RWPE1 (cell line): ENCODE measurements at regions not wholly inside any gene's neighbourhood (a gene's known extent, or its start where the extent isn't known, plus 50 kb on each side); places are given as distances from the start of the nearest gene placed in this dataset.

Experiments
- CTCF ChIA-PET: fragments of 350-600 bp; sonication (Branson Sonifier 250); formaldehyde crosslinking; extraction: SDS; loops from one replicate; lab custom pipeline; 2021; lab: Yijun Ruan, JAX
- POLR2A ChIA-PET: fragments of 400-600 bp; formaldehyde crosslinking; extraction: SDS; loops from one replicate; lab custom pipeline; 2020; ENCODE audit warnings: antibody characterized with exemption; ENCODE audit not compliant: low non-redundant PET; lab: Yijun Ruan, JAX
- DNase-seq: peaks from one replicate; pipeline ENCODE4 v3.0.0; 2012; ENCODE audit warnings: low spot score
- H3K27ac ChIP-seq: fragments of 450-650 bp; 2 replicates; pipeline ENCODE4 v1.5.1; 2017
- CTCF ChIP-seq: fragments of 450-650 bp; conservative IDR thresholded peaks from 2 replicates; pipeline ENCODE4 v1.5.1; 2017; ENCODE audit warnings: low read depth, mild to moderate bottlenecking

- DNase-seq, result no peak
- ChIA-PET CTCF (no interaction called here), POLR2A (no interaction called here)
- no peak overlapping the region for H3K27ac ChIP-seq
- TF ChIP-seq CTCF, result no peak
These were observed 70.1 kb upstream of the LGALSL start for GRCh38 chr2:64383881-64384280.

- ChIA-PET CTCF (no interaction called here), POLR2A (no interaction called here)
- H3K27ac ChIP-seq, result no peak overlapping the region
- no peak for TF ChIP-seq CTCF
- DNase-seq, result no peak
These were observed 67.3 kb upstream of the LGALSL start for GRCh38 chr2:64386676-64387075.

- no peak overlapping the region for H3K27ac ChIP-seq
- POLR2A ChIA-PET, result no interaction called here
- no peak for TF ChIP-seq CTCF
- CTCF ChIA-PET, result no interaction called here
- DNase-seq, result no peak
These were observed 63.4 kb upstream of the LGALSL start for GRCh38 chr2:64390586-64390985.

GRCh38 chr2:64391424-64391823 is 62.5 kb upstream of the LGALSL start:
- DNase-seq, result no peak
- ChIA-PET CTCF (interaction anchor here (1.3 kb wide), 1 partner anchor 11 kb away, joined by 3 read pairs; no protein-coding TSS in a partner anchor), POLR2A (no interaction called here)
- H3K27ac ChIP-seq, result no peak overlapping the region
- TF ChIP-seq CTCF, result no peak

GRCh38 chr2:64391940-64392339 is 62.0 kb upstream of the LGALSL start:
- TF ChIP-seq CTCF, result no peak
- POLR2A ChIA-PET, result no interaction called here
- CTCF ChIA-PET, result interaction anchor here (1.3 kb wide), 1 partner anchor 11 kb away, joined by 3 read pairs; no protein-coding TSS in a partner anchor
- no peak overlapping the region for H3K27ac ChIP-seq
- no peak for DNase-seq

- no peak for DNase-seq
- POLR2A ChIA-PET, result no interaction called here
- CTCF ChIA-PET, result interaction anchor here (1.3 kb wide), 1 partner anchor 10 kb away, joined by 3 read pairs; no protein-coding TSS in a partner anchor
- H3K27ac ChIP-seq, result no peak overlapping the region
- TF ChIP-seq CTCF, result no peak
These were observed 61.4 kb upstream of the LGALSL start for GRCh38 chr2:64392529-64392928.
